ENCODE measurements at regions not wholly inside any gene's neighbourhood (a gene's known extent, or its start where the extent isn't known, plus 50 kb on each side); places are given as distances from the start of the nearest gene placed in this dataset.
"Not testable (repeated sequence)": the region's sequence is repeated elsewhere in the genome, so short reads cannot be mapped to it uniquely, and the experiment has no call there.

DNA sequence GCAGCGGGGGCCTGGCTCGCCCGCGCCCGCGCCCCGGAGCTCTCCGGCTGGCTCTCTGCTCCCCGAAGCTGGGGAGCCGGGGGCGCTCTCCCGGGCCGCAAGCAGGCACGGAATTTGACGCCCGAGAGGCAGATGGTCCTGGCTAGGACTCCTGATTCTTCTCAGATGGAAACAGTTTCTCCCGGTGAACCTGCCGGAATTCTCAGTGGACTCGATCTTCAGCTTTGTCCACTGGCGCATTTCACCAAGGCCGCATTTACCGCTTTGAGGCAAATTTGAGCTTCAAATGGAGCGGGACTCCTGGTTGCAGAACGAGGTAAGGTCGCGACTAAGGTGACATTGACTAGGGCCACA, 305.7 kb upstream of the KCNN2 start:
- DNase-seq: no peak

DNA sequence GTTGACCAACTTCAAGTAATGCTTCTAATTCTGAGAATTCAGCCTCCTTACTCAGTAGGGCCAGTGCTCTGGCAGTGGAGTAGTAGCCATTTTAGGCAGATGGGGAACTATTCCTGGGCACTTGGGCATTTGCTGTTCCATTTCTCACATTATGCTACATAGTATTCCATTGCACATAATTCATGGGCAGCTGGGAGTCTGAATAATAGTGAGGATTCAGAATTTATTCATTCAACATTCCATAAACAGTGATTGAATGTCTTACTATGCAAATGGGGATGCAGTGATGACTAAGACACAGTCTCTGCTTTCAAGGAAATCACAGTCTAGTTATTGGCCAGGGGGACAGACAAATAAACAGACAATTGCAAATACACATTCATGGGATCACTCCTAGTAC, 301.0 kb upstream of the KCNN2 start:
- DNase-seq: peak; percentile 9

DNA sequence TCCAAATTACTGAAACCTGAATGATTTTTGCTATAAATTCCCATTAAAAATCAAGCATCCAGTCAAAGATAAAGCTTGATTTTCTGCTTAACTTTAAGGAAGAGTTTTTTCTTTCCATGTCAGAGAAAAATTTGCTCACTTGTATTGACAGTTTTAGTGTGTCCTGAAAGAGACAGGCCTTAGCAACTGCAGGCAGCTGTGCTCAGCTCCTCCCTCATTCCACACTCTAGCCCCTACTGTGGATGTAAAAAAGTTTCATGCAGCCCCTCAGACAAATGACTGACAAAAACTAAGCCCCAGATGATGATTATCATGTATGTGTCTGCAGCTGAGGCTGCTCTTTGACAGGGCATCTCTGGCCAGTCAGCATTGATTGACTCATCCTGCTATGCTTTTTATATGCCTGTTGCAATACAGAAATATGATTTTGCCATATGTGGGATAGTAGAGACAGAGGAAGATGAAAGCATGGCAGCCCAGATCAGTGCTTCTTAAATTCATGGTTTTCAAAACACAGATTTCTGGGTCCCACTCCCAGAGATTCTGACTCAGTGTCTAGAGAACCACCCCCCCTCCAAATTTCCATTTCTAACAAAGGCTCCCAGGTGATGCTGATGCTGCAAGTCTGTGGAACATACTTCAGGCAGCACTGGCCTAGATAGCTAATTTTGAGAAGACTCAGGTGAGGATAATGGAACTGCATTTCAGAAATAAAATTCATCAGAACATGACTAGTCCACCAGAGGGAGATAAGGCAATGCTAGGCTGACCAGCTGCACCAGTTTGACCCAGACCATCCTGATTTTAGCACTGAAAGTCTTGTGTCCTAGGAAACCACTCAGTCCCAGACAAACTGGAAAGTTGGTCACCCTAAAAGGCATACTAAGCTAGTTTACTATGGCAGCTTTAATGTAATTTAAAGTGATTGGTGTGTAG, 298.7 kb upstream of the KCNN2 start:
- no peak for DNase-seq

DNA sequence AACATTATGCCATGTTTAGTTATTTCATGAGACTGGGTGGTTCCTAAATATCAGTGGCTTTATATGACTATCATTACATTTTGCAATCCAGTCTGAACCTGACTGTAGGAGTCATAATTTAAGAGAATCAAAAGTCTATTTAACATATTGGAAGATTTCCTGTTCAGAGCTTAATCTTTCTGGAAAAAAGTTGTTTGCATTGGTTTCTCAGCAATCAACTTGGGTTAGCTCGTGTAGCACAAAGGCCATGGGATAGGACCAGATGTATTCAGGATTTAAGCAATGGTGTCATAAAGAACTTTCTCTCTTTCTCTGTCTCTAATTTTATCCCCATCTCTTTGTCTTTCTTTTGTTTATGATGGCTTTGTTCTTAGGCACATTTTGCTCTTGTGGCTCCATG, 296.0 kb upstream of the KCNN2 start:
- no peak for DNase-seq

DNA sequence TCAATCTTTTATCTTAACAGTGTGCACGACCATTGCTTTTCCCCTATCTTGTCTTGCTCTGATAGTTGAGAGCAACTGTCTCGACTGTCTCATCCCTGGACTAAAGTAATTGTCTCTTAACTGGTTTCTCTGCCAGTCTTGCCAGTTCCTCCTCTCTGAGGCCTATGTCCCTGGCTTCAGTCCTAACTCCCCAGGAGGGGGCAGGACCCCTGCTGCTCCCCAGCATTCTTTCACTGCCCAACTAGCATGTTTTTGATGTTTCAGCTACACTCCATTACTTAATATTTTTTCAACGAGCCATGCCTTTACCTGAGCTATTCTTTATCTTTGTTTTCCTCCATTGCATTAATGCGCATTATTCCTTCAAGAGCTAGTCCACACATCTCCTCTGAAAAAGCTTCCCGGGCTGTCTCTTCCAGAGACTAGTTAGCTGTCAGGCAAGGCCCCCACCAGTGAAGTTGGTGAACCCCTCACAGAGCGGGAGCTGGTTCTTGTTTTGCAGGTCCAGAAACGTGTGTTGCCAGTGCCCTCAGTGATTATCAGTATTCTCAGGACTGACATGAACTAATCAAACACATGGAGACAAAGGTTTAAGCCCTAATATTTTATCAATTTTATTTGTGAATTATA, 291.7 kb upstream of the KCNN2 start:
- no peak for DNase-seq

DNA sequence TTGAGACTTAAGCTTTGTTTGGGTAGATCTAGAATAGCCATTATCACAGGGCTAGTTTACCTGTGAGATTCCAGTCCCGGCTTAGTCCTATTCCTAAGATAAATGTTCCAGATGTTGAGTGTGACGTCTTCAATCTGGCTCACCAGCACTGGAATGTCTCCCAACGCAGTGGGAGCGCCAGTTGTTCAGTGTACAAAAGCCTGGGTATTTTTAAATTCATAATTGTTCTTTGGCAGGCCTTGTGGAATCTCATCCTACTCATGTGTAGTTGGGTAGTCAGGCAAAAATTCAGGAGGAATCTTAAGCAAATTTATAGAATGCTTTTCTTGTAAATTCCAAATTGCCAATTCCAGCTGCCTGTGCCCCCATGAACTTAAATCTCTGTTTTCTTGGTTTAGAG, 272.6 kb upstream of the KCNN2 start:
- peak; percentile 5 for DNase-seq

DNA sequence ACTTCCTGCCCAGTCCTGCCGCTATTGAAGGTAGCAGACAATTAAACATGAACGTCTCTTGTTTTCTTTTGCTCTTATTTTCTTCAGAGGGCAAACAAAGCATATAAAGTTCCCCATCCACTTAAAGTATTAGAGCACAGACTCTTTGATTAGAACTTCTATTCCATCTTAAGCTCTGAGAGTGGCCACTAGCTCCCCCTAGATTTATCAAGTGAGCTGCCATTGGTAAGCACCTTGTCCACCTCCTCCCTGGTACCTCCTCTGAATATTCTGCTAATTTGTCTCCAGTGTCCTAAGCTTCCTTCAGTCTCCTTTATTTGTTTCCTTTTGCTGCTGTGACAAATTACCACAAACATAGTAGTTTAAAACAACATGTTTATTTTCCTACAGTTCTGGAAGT, 264.3 kb upstream of the KCNN2 start:
- DNase-seq: no peak

DNA sequence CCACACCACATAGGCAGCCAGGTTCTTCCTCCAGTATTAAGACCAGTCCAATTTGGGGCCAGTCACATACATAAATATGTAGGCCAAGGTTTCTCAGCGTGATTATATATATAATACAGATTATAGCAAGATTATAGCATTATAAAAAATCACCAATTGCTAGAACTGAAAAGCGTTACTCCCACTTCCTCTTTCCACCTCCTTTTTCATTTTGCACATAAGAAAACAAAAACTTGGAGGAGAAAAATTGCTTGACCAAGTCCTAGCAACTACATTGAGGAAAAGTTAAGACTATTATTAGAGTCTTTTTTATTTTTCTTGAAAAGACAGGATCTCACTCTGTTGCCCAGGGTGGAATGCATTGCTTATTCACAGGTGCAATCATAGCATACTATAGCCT, 262.7 kb upstream of the KCNN2 start:
- no peak for DNase-seq

DNA sequence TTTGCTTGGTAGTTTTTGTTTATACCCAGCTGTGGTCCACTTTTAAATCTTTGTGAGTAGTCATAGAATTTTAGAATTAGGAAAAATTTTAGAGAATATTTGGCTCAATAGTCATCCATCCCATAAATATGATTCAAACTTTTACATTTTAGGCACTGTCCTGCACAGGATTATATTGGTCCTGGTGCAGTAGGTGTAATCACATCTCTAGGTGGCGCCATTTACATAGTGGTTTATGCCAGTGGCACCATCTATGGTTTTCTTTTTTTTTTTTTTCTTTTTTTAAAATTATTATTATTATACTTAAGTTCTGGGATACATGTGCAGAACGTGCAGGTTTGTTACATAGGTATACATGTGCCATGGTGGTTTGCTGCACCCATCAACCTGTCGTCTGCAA, 260.7 kb upstream of the KCNN2 start:
- DNase-seq: peak; percentile 65

DNA sequence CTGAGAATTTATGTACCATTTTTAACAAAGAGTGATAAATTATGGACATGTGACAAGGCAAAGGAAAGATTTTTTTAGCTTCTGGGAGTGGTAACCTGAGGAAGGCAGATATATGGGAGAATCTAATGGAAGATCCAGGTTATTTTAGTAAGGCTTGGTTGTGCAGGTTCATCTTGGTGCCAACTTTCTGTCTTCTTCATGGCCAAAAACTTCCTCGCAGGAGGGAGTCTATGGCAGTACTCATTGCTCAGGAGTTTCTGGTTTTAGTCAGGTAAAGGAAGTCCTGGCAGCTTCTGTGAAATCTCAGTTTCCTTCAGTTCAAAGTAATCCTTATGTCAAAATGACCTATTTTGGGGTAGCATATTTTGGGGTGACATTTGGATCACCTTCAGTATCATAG, 248.3 kb upstream of the KCNN2 start:
- no peak for DNase-seq

DNA sequence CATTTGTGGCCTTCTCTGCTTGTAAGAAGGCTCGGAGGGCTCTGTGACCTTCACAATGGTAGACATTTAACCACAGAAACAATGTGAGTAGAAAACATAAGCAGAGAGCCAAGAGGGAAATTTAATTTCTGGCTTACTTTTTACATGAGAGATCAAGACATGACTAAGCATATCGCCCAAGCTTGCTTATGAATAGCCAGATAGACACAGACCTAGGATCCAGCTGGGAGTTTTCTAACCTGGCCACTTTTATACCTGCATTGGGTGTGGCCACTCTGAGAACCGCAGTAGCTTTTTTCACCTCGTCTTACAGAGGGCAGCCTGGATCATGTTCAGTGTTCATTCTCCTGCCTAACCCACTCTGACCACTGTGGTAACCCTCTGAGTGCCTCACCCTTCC, 244.9 kb upstream of the KCNN2 start:
- DNase-seq: no peak

DNA sequence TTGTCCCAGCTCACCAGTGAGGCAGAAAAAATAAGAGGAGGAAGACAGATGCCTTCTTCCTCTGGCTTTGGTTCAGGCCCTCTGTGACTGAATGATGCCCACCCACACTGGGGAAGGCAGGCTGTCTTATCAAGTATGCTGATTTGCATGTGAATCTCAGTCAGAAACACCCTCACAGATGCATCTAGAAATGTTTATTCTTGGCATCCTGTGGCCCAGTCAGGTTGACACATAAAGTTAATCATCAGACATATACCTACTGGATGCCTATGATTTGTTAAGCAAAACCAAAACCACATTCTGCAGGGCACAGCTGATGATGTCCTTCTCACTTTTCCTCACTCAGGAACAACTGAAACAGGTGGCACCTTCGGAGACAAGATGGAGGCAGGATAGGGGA, 243.4 kb upstream of the KCNN2 start:
- DNase-seq: no peak

DNA sequence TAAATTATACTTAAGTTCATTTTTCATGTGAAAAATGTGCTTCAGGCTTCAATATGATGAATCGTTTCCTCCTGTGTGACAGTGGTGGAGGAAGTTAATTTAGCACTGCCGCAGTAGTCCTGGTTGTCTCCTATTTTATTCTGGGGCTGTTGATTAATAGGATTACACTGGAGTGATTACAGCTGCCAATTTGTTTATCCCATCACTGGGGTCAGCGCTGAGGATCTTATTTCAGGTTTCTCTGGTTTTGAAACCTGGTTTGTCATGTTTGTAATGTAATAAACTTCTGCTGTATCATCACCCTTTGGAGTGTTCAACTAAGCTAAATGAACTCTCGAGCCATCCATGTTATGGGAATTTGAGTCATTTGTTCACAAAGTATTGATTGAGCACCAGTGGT, 241.7 kb upstream of the KCNN2 start:
- DNase-seq: no peak

DNA sequence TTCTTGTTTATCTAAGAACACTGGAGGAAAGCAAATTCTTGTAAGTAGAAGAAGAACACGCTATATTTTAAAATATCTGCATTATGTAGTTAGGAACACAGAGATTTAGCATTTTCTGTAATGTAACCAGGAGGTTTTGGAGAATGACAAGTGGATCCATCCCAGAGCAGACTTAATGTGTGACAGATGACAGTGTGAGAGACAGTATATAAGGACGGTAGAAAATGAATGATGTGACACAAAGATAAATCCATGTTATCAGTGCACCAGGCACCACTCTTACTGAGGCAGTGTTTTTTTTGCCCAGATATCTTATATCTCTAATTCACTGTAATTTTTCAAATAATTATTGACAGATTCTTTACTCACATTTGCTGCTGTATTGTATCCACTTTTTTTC, 239.0 kb upstream of the KCNN2 start:
- DNase-seq: no peak

DNA sequence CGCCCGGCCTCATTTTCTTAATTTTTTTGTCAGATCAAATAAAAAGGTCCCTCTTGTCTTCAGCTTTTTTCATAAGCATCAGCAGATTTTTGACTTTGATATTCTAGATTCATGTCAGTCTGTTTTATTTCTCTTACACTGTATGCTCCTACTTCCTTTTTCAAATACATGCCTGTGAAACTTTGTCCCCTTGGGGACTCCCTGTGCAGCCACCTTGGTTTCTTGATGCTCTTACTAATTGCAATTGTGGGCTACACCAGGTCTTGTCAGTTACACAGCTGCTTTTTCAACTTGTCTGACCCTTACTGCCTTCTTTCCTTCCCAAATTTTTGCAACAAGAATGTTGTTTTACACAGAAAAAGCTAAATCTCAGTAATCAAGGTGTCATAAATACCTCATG, 238.2 kb upstream of the KCNN2 start:
- DNase-seq: no peak

DNA sequence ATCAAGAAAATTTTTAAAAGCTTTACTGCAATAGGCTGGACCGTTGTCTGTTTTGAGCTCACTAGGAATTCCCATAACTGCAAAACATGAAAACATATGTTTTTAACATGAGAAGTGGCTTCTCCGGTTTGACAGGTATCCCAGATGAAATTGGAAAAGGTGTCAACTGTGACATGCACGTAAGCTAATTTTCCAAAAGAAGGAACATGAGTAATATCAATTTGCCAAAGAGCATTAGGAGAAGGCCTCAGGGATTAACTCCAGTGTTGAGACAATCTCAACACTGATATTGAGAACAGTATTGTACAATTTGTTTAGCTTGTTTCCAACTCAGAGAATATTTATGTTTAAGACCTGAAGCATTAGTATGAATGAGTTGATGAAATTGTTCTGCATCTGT, 215.5 kb upstream of the KCNN2 start:
- DNase-seq: no peak

DNA sequence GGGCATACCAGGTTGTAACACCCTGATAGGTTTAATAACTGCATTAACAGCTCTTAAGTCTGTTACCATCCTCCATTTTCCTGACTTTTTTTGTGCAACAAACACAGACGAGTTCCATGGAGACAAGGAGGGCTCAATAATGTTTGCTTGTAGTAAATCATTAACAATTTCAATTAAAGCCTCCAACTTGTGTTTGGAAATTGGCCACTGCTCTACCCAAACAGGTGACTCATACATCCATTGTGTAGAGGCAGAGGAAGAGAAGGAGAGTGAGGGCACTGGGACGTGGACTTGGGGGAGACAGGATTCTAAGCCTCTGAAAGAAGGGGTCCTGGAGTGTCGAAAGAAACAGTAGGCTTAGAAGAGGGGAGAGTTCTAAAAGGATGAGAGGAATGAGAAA, 213.6 kb upstream of the KCNN2 start:
- no peak for DNase-seq

DNA sequence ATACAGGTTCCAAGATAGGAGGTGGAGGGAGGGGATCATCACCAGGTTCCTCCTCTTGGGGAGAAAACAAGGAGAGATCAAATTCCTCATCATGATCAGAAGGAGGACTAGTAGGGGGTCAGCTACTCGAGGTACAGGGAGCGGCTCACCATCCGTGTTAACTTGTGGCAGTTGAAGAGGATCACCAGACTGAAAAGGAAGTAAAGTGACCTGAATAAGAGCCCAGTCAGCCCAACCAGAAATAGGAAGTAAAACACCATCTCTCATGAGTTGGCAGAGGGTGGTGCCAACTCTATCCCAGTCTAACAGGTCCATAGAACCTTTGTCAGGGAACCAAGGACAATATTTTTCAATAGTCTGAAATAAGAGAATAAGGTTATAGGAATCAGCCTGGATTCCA, 213.1 kb upstream of the KCNN2 start:
- not testable (repeated sequence) for DNase-seq

DNA sequence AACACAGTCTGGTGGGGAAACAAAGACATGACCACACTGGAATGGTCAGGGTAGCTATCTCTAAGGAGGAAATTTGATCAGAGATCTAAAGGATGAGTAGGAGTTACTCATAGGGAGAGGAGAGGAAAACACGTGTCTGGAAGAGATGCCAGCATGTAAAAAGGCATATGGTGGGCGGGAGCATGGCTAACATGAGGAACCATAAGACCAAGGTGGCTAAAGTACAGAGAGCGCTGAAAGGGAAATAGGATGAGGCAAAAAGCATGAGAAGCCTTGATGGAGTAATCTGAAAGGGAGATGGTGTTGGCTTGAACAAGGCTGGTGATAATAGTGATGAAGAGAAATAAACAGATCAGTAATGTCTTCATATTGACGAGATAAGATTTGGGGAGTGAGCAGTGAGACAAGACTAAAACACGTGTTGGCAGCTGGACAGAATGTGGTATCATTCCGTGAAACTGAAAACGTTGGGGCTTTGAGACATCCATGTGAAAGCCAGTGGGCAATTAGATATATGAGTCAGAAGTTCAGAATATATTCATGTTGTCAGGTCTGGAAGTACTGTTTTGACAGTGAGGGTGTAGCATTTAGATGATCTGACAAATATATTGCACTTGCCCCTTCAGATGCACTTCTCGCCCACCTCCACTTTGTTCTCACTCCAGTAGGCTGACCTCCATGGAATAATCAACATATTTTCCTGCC, 209.1 kb upstream of the KCNN2 start:
- no peak for DNase-seq

DNA sequence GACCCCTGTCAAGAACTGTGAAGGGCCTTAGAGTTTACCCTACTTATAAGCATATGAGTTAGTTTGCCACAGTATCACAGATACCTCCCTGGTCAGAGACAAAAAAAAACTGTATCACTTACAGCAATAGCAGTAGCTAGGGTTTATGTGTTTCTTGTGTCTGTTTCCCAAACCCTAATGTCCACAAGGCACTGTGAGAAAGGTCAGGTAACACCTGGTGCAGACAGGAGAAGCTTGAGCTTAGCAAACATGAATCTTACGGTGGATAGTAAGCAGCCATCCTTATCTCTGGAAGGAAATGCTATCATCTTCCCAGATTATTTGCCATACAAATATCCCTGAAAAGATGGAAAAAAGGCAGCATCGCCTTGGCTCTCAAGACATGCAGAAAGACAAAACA, 208.5 kb upstream of the KCNN2 start:
- no peak for DNase-seq

DNA sequence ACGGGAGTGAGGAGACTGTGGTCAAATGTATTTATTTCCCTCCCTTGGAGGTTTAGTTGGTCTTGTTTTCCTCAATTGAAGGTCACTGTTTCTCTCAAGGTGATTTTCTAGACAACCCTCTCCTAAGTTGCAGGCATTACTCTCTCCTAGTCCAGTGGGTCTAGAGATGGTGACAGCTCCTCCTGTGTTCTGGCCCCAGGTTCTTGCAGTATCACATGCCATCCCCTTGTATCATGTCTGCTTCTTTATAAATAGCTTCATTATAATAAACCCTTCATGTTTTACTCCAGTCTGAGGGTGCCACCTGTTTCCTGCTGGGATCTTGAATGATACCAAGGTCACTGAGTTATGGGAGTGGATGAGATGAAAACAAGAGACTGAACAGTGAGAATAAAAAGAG, 208.0 kb upstream of the KCNN2 start:
- no peak for DNase-seq

DNA sequence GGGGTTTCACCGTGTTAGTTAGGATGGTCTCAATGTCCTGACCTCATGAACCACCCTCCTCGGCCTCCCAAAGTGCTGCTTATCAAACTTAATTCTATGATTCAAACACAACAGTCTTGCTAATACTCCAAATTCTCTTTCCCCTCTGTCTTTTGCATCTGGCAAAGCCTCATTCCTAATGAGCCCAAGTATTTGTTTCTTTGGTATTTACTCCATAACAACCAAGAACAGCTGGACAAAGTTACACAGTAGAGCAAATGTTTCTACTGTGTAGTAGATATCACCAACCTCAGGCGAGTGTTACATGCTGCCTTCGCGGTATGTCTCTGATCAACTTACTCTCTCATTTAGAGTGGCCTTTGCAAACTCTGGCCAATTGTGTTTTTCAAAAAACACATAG, 195.8 kb upstream of the KCNN2 start:
- DNase-seq: no peak

DNA sequence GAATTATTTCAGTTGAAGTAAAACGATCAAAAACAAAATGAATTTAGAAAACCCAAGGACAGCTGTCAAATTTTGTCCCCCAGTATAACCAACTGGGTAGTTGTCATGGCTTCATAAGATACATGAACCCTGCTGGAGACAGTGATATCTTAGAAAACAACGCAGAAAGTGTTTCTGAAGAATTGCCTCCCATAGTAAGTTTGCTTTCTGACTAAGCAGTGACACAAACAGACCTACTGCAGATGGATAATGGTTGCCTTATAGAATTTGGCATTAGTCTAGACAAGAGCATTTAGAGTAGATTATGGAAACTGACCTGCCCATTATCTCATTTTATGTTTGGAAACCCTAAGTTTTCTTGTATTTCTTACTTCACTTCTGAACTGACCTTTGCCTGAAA, 187.7 kb upstream of the KCNN2 start:
- peak; percentile 56 for DNase-seq

DNA sequence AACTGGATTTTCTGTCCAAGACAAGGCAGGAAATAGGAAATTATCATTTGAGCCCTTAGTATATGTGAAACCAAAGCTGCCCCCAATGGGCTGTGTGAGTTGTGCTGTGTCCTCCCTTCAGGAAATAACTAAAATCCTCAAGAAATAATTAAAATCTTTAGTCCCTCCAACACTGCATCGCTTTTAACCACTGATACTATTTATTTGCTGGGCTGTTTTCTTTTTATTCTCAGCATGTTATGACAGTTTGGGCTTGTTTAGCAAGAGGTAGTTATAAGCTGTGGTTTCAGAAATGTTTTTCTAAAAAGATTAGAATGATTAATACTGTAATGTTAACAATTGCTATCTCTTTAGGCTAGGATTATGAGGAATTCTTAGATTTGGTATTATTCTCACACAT, 187.0 kb upstream of the KCNN2 start:
- DNase-seq: peak; percentile 62

Data from fibroblast of skin of back (primary cell).